OCI-LY3 (cell line): ENCODE measurements at regions not wholly inside any gene's neighbourhood (a gene's known extent, or its start where the extent isn't known, plus 50 kb on each side); places are given as distances from the start of the nearest gene placed in this dataset.

Experiments used
- H2AFZ ChIP-seq: fragments of 200-600, 300-600 bp; shearing (Covaris generic); 2 replicates; pipeline ENCODE4 v1.6.0; 2014; ENCODE audit warnings: antibody characterized with exemption, low read depth, low read length
- H3K27ac ChIP-seq: fragments of 200-600, 300-600 bp; sonication (generic); 2 replicates; pipeline ENCODE4 v1.5.1; 2014; ENCODE audit warnings: mild to moderate bottlenecking, low read length, moderate library complexity, mixed read lengths
- H3K27me3 ChIP-seq: fragments of 200-600, 300-600 bp; sonication (generic); 2 replicates; pipeline ENCODE4 v1.6.1; 2014; ENCODE audit warnings: low read depth, low read length, mixed read lengths
- H3K36me3 ChIP-seq: fragments of 200-600, 300-600 bp; sonication (generic); replicated peaks from 2 replicates; pipeline ENCODE3; 2014; ENCODE audit warnings: low read depth, low read length, mixed read lengths
- H3K4me1 ChIP-seq: fragments of 300-600, 200-600 bp; sonication (generic); 2 replicates; pipeline ENCODE4 v1.6.1; 2014; ENCODE audit warnings: low read length, mixed read lengths
- H3K4me2 ChIP-seq: fragments of 200-600, 300-600 bp; sonication (generic); 2 replicates; pipeline ENCODE4 v1.6.1; 2014; ENCODE audit warnings: low read length, mixed read lengths
- H3K4me3 ChIP-seq: fragments of 300-600, 200-600 bp; sonication (generic); 2 replicates; pipeline ENCODE4 v1.5.1; 2014; ENCODE audit warnings: antibody characterized with exemption, mild to moderate bottlenecking, low read length, moderate library complexity
- H3K79me2 ChIP-seq: fragments of 300-600, 200-600 bp; shearing (Covaris generic); 2 replicates; pipeline ENCODE4 v1.6.1; 2014; ENCODE audit warnings: mild to moderate bottlenecking, low read length, mixed read lengths
- H3K9ac ChIP-seq: fragments of 300-600, 200-600 bp; shearing (Covaris generic); 2 replicates; pipeline ENCODE4 v1.6.0; 2014; ENCODE audit warnings: mild to moderate bottlenecking, low read length, moderate library complexity
- H3K9me3 ChIP-seq: fragments of 200-600, 300-600 bp; shearing (Covaris generic); 2 replicates; pipeline ENCODE4 v1.6.1; 2014; ENCODE audit warnings: low read length, mixed read lengths; ENCODE audit not compliant: insufficient read depth
- H4K20me1 ChIP-seq: fragments of 200-600, 300-600 bp; sonication (generic); 2 replicates; pipeline ENCODE4 v1.6.1; 2016; ENCODE audit warnings: low read length, mixed read lengths; ENCODE audit not compliant: insufficient read depth
- EZH2phosphoT487 ChIP-seq: fragments of 200-600 bp; shearing (Covaris generic); IDR thresholded peaks from 2 replicates; pipeline ENCODE4 v1.6.1; 2018; ENCODE audit warnings: antibody characterized with exemption, mixed run types, low read depth
- TF ChIP-seq, protein P1 (sequence below): fragments of 200-600, 300-600 bp; sonication (generic); IDR thresholded peaks from 2 replicates; pipeline ENCODE4 v1.5.1; 2014; ENCODE audit warnings: antibody characterized with exemption, low read length, low read depth

- Histone ChIP-seq H3K4me2 (no peak overlapping the region), H3K79me2 (no peaks in the 10 kb centered on the region), H4K20me1 (no peaks in the 10 kb centered on the region), H3K36me3 (no peaks in the 10 kb centered on the region), H3K4me3 (no peak overlapping the region), H3K9ac (no peak overlapping the region), H3K9me3 (no peaks in the 10 kb centered on the region), H3K27ac (no peak overlapping the region), H2AFZ (no peak overlapping the region), H3K27me3 (peaks cover 76% of the 10 kb centered on the region), H3K4me1 (no peaks in the 10 kb centered on the region)
- TF ChIP-seq EZH2phosphoT487 = no peak
- TF ChIP-seq, protein P1, sequence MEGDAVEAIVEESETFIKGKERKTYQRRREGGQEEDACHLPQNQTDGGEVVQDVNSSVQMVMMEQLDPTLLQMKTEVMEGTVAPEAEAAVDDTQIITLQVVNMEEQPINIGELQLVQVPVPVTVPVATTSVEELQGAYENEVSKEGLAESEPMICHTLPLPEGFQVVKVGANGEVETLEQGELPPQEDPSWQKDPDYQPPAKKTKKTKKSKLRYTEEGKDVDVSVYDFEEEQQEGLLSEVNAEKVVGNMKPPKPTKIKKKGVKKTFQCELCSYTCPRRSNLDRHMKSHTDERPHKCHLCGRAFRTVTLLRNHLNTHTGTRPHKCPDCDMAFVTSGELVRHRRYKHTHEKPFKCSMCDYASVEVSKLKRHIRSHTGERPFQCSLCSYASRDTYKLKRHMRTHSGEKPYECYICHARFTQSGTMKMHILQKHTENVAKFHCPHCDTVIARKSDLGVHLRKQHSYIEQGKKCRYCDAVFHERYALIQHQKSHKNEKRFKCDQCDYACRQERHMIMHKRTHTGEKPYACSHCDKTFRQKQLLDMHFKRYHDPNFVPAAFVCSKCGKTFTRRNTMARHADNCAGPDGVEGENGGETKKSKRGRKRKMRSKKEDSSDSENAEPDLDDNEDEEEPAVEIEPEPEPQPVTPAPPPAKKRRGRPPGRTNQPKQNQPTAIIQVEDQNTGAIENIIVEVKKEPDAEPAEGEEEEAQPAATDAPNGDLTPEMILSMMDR = no peak
These were observed 314.9 kb downstream of the TLE3 start for GRCh38 chr15:69782809-69783208.

GRCh38 chr15:69783211-69783610 is 314.5 kb downstream of the TLE3 start:
- Histone ChIP-seq H3K9ac (no peak overlapping the region), H3K4me1 (no peaks in the 10 kb centered on the region), H3K9me3 (no peaks in the 10 kb centered on the region), H3K27ac (no peak overlapping the region), H3K36me3 (no peaks in the 10 kb centered on the region), H3K4me3 (no peak overlapping the region), H2AFZ (no peak overlapping the region), H3K27me3 (peaks cover 75% of the 10 kb centered on the region), H3K4me2 (no peak overlapping the region), H3K79me2 (no peaks in the 10 kb centered on the region), H4K20me1 (no peaks in the 10 kb centered on the region)
- TF ChIP-seq, protein P1 = no peak
- no peak for TF ChIP-seq EZH2phosphoT487

GRCh38 chr15:69784798-69785566 is 312.7 kb downstream of the TLE3 start:
- Histone ChIP-seq H3K79me2 (no peaks in the 10 kb centered on the region), H4K20me1 (no peaks in the 10 kb centered on the region), H3K4me2 (no peak overlapping the region), H3K4me3 (no peak overlapping the region), H3K9ac (no peak overlapping the region), H3K27ac (no peak overlapping the region), H3K9me3 (no peaks in the 10 kb centered on the region), H3K4me1 (no peaks in the 10 kb centered on the region), H3K36me3 (no peaks in the 10 kb centered on the region), H3K27me3 (peaks cover 70% of the 10 kb centered on the region), H2AFZ (no peak overlapping the region)
- no peak for TF ChIP-seq EZH2phosphoT487
- TF ChIP-seq, protein P1 = no peak

DNA sequence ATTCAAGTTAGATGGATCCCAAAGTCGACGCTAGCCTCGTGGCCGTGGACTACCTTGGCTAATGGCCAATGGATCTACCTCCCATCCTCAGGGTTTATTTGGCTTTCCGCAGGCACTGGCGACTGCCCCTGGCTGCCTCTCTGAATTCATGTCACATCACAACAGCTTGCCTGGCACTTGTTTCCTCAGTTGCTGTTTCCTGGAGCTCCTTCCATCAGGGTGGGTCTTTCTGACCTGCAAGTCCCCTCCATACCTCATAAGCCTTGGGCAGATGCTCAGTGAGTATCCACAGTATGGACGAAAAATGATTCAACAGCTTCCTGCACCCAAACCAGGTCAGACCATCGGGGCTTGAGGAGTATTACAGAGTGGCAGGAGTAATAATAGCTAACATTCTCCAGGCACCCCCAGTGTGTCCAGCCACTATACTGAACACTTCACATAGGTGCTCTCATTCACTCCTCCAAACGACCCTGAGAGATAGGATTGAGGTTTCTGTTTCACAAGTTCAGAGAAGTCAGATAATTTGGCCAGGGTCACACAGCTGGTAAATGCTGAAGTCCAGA is 311.5 kb downstream of the TLE3 start:
- no peaks in the 10 kb centered on the region for H4K20me1 ChIP-seq
- H2AFZ ChIP-seq = no peak overlapping the region
- no peak overlapping the region for H3K27ac ChIP-seq
- no peak overlapping the region for H3K9ac ChIP-seq
- H3K4me2 ChIP-seq = no peak overlapping the region
- no peaks in the 10 kb centered on the region for H3K79me2 ChIP-seq
- no peak overlapping the region for H3K4me3 ChIP-seq
- H3K4me1 ChIP-seq = no peaks in the 10 kb centered on the region
- H3K9me3 ChIP-seq = no peaks in the 10 kb centered on the region
- TF ChIP-seq, protein P1 = no peak
- TF ChIP-seq EZH2phosphoT487 = no peak
- H3K36me3 ChIP-seq = no peaks in the 10 kb centered on the region
- H3K27me3 ChIP-seq = peaks cover 81% of the 10 kb centered on the region
